Sigmoid colon (tissue), 4 donors: ENCODE measurements at regions not wholly inside any gene's neighbourhood (a gene's known extent, or its start where the extent isn't known, plus 50 kb on each side); places are given as distances from the start of the nearest gene placed in this dataset.

Experiments used
- CTCF ChIP-seq, 4 experiments: fragments of 450-650 bp in 3 of 4; fragments of 200-600 bp in 1 of 4; IDR thresholded peaks; one replicate each; pipeline ENCODE4 v1.5.1; 2016 to 2019; ENCODE audit warnings: antibody characterized with exemption in 4 of 4, mild to moderate bottlenecking in 3 of 4, moderate library complexity in 2 of 4
- EP300 ChIP-seq, 4 donors: sonication (generic); formaldehyde crosslinking; IDR thresholded peaks; one replicate each; pipeline ENCODE4 v1.6.1; 2017; ENCODE audit warnings: antibody characterized with exemption in 4 of 4
- POLR2A ChIP-seq, 2 donors: fragments of 450-650 bp; IDR thresholded peaks; one replicate each; pipeline ENCODE4 v1.6.1; 2016; ENCODE audit warnings: antibody characterized with exemption in 2 of 2, mild to moderate bottlenecking in 2 of 2, moderate library complexity in 2 of 2
- POLR2AphosphoS5 ChIP-seq, 4 donors: sonication (generic); formaldehyde crosslinking; IDR thresholded peaks; one replicate each; pipeline ENCODE4 v1.6.1; 2017; ENCODE audit warnings: antibody characterized with exemption in 4 of 4

GRCh38 chr4:94131212-94131611 is 76.5 kb upstream of the SMARCAD1 start:
- no peak for TF ChIP-seq CTCF (IDR thresholded peaks at IDR 0.05)
- no peak for TF ChIP-seq EP300 (IDR thresholded peaks at IDR 0.05)
- TF ChIP-seq POLR2A (IDR thresholded peaks at IDR 0.05) = no peak
- TF ChIP-seq POLR2AphosphoS5 (IDR thresholded peaks at IDR 0.05) = no peak
